ENCODE measurements at regions not wholly inside any gene's neighbourhood (a gene's known extent, or its start where the extent isn't known, plus 50 kb on each side); places are given as distances from the start of the nearest gene placed in this dataset.
"Not testable (repeated sequence)": the region's sequence is repeated elsewhere in the genome, so short reads cannot be mapped to it uniquely, and the experiment has no call there.

- H3K79me2 ChIP-seq (ENCODE audit: insufficient read depth, low read length): no peaks in the 10 kb centered on the region
- no peaks in the 10 kb centered on the region for H3K36me3 ChIP-seq (ENCODE audit: insufficient read depth, low read length)
- TF ChIP-seq EZH2 (IDR thresholded peaks at IDR 0.05; ENCODE audit: borderline replicate concordance, low read depth, low read length, severe bottlenecking): no peak
- TF ChIP-seq CTCF (IDR thresholded peaks at IDR 0.05; ENCODE audit: borderline replicate concordance, extremely low read depth, low read length, poor library complexity, severe bottlenecking): no peak
- no peak overlapping the region for H3K27ac ChIP-seq (ENCODE audit: low read length)
- ATAC-seq (ENCODE audit: insufficient read depth, low read depth): no peak
- no peaks in the 10 kb centered on the region for H3K4me1 ChIP-seq (ENCODE audit: insufficient read depth, low read length)
- no peak overlapping the region for H3K9ac ChIP-seq (ENCODE audit: low read depth, low read length)
- peaks cover 3% of the 10 kb centered on the region for H3K9me3 ChIP-seq (ENCODE audit: insufficient read depth, low read length, severe bottlenecking)
- H4K20me1 ChIP-seq (ENCODE audit: insufficient read depth, low read length): no peaks in the 10 kb centered on the region
- no peak for DNase-seq
- H2AFZ ChIP-seq (ENCODE audit: low read depth, low read length): no peak overlapping the region
- no peak overlapping the region for H3K4me3 ChIP-seq (ENCODE audit: low read depth in 1 of 2, low read length in 2 of 2)
- H3K27me3 ChIP-seq (ENCODE audit: insufficient read depth, low read length, poor library complexity): no peaks in the 10 kb centered on the region
- no peak overlapping the region for H3K4me2 ChIP-seq (ENCODE audit: insufficient read depth, low read length)
These were observed 464.3 kb upstream of the ADARB2 start for GRCh38 chr10:2201534-2202099.

DNA sequence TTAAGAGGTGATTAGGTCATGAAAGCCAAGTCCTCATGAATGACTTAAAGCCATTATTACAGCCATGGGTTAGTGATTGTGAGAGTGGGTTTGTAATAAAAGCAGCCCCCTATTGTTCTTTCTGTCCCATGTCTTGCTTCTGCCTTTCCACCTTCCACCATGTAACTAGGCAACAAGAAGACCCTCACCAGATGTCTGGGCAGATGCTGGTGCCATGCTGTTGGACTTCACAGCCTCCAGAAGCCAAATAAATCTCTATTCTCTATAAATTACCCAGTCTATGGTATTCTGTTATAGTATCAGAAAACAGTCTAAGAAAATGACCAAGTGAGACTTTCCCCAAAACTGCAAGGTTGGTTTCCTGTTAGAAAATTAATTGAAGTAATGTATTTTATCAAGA, 460.3 kb upstream of the ADARB2 start:
- H3K4me2 ChIP-seq (ENCODE audit: insufficient read depth, low read length): no peak overlapping the region
- no peaks in the 10 kb centered on the region for H3K27me3 ChIP-seq (ENCODE audit: insufficient read depth, low read length, poor library complexity)
- no peaks in the 10 kb centered on the region for H3K36me3 ChIP-seq (ENCODE audit: insufficient read depth, low read length)
- no peak for TF ChIP-seq CTCF (IDR thresholded peaks at IDR 0.05; ENCODE audit: borderline replicate concordance, extremely low read depth, low read length, poor library complexity, severe bottlenecking)
- no peak for TF ChIP-seq EZH2 (IDR thresholded peaks at IDR 0.05; ENCODE audit: borderline replicate concordance, low read depth, low read length, severe bottlenecking)
- H3K27ac ChIP-seq (ENCODE audit: low read length): no peak overlapping the region
- no peak overlapping the region for H3K9ac ChIP-seq (ENCODE audit: low read depth, low read length)
- peaks cover 3% of the 10 kb centered on the region for H3K9me3 ChIP-seq (ENCODE audit: insufficient read depth, low read length, severe bottlenecking)
- H2AFZ ChIP-seq (ENCODE audit: low read depth, low read length): no peak overlapping the region
- H3K4me1 ChIP-seq (ENCODE audit: insufficient read depth, low read length): no peaks in the 10 kb centered on the region
- no peak overlapping the region for H3K4me3 ChIP-seq (ENCODE audit: low read depth in 1 of 2, low read length in 2 of 2)
- ATAC-seq (ENCODE audit: insufficient read depth, low read depth) (no peak), DNase-seq (no peak)
- no peaks in the 10 kb centered on the region for H3K79me2 ChIP-seq (ENCODE audit: insufficient read depth, low read length)
- no peaks in the 10 kb centered on the region for H4K20me1 ChIP-seq (ENCODE audit: insufficient read depth, low read length)

- Histone ChIP-seq H3K36me3 (ENCODE audit: insufficient read depth, low read length) (no peaks in the 10 kb centered on the region), H2AFZ (ENCODE audit: low read depth, low read length) (no peak overlapping the region), H3K4me3 (ENCODE audit: low read depth in 1 of 2, low read length in 2 of 2) (no peak overlapping the region), H4K20me1 (ENCODE audit: insufficient read depth, low read length) (no peaks in the 10 kb centered on the region), H3K4me2 (ENCODE audit: insufficient read depth, low read length) (no peak overlapping the region), H3K27me3 (ENCODE audit: insufficient read depth, low read length, poor library complexity) (no peaks in the 10 kb centered on the region), H3K27ac (ENCODE audit: low read length) (no peak overlapping the region), H3K79me2 (ENCODE audit: insufficient read depth, low read length) (no peaks in the 10 kb centered on the region), H3K9me3 (ENCODE audit: insufficient read depth, low read length, severe bottlenecking) (peaks cover 3% of the 10 kb centered on the region), H3K4me1 (ENCODE audit: insufficient read depth, low read length) (no peaks in the 10 kb centered on the region), H3K9ac (ENCODE audit: low read depth, low read length) (no peak overlapping the region)
- TF ChIP-seq CTCF (IDR thresholded peaks at IDR 0.05; ENCODE audit: borderline replicate concordance, extremely low read depth, low read length, poor library complexity, severe bottlenecking) (no peak), EZH2 (IDR thresholded peaks at IDR 0.05; ENCODE audit: borderline replicate concordance, low read depth, low read length, severe bottlenecking) (no peak)
- DNase-seq: no peak
- ATAC-seq (ENCODE audit: insufficient read depth, low read depth): no peak
These were observed 458.9 kb upstream of the ADARB2 start for GRCh38 chr10:2196272-2196671.

GRCh38 chr10:2189356-2189755, 452.0 kb upstream of the ADARB2 start:
- not testable (repeated sequence) for H3K79me2 ChIP-seq (ENCODE audit: insufficient read depth, low read length); H3K27ac ChIP-seq (ENCODE audit: low read length); H3K4me3 ChIP-seq (ENCODE audit: low read depth in 1 of 2, low read length in 2 of 2); ATAC-seq (ENCODE audit: insufficient read depth, low read depth); H2AFZ ChIP-seq (ENCODE audit: low read depth, low read length); H3K4me1 ChIP-seq (ENCODE audit: insufficient read depth, low read length); H3K36me3 ChIP-seq (ENCODE audit: insufficient read depth, low read length); H3K27me3 ChIP-seq (ENCODE audit: insufficient read depth, low read length, poor library complexity); H3K9ac ChIP-seq (ENCODE audit: low read depth, low read length); H4K20me1 ChIP-seq (ENCODE audit: insufficient read depth, low read length); DNase-seq; H3K9me3 ChIP-seq (ENCODE audit: insufficient read depth, low read length, severe bottlenecking); H3K4me2 ChIP-seq (ENCODE audit: insufficient read depth, low read length)

All from DND-41 (cell line).